HepG2 (cell line): ENCODE measurements at regions not wholly inside any gene's neighbourhood (a gene's known extent, or its start where the extent isn't known, plus 50 kb on each side); places are given as distances from the start of the nearest gene placed in this dataset.

ENCODE experiments used
- BHLHE40 ChIP-seq: IDR thresholded peaks from 2 replicates; pipeline ENCODE4 v1.6.1; 2011; ENCODE audit warnings: low read length, improper control_type of control experiment
- BRCA1 ChIP-seq: sonication (generic); formaldehyde crosslinking; IDR thresholded peaks from 2 replicates; pipeline ENCODE4 v1.4.0; 2020; ENCODE audit warnings: missing genetic modification reagents
- CBX2 ChIP-seq, 2 experiments: fragments of 200-600 bp in 1 of 2; sonication (generic); formaldehyde crosslinking in 1 of 2; IDR thresholded peaks; 2 replicates each; pipeline versions ENCODE4 v1.7.0 to v1.8.1; 2018 to 2022; ENCODE audit warnings: low read depth in 2 of 2, low read length in 1 of 2, mild to moderate bottlenecking in 1 of 2, missing genetic modification reagents in 1 of 2
- CEBPB ChIP-seq: IDR thresholded peaks from 2 replicates; pipeline ENCODE4 v1.6.1; 2011; ENCODE audit warnings: low read depth, low read length, improper control_type of control experiment, borderline replicate concordance
- HNRNPK ChIP-seq: fragments of 200-400 bp; formaldehyde crosslinking; IDR thresholded peaks from 2 replicates; pipeline ENCODE4 v1.6.1; 2018; ENCODE audit warnings: low read length, low read depth, moderate library complexity, mild to moderate bottlenecking; ENCODE audit not compliant: poor library complexity, severe bottlenecking
- MTF2 ChIP-seq: sonication (generic); formaldehyde crosslinking; IDR thresholded peaks from 2 replicates; pipeline ENCODE4 v1.5.0; 2020; ENCODE audit warnings: missing genetic modification reagents, borderline replicate concordance
- NR2F6 ChIP-seq, 2 experiments: IDR thresholded peaks; 2 replicates each; pipeline ENCODE4 v1.6.1; 2016; ENCODE audit warnings: antibody characterized with exemption in 1 of 2, mild to moderate bottlenecking in 1 of 2
- ONECUT2 ChIP-seq: sonication (generic); formaldehyde crosslinking; IDR thresholded peaks from 2 replicates; pipeline ENCODE4 v1.4.0; 2020; ENCODE audit warnings: missing genetic modification reagents
- SATB2 ChIP-seq: sonication (generic); formaldehyde crosslinking; IDR thresholded peaks from 2 replicates; pipeline ENCODE4 v1.5.0; 2020; ENCODE audit warnings: missing genetic modification reagents
- SMC3 ChIP-seq: IDR thresholded peaks from 2 replicates; pipeline ENCODE4 v1.6.1; 2011; ENCODE audit warnings: low read length, improper control_type of control experiment
- TMF1 ChIP-seq: sonication (generic); formaldehyde crosslinking; IDR thresholded peaks from 2 replicates; pipeline ENCODE4 v1.8.1; 2022; ENCODE audit warnings: low read depth, missing genetic modification reagents
- ZNF30 ChIP-seq: sonication (generic); formaldehyde crosslinking; IDR thresholded peaks from 2 replicates; pipeline ENCODE4 v1.5.0; 2020; ENCODE audit warnings: mild to moderate bottlenecking, missing genetic modification reagents
- ZNF326 ChIP-seq: sonication (generic); formaldehyde crosslinking; IDR thresholded peaks from 2 replicates; pipeline ENCODE4 v1.4.0; 2020; ENCODE audit warnings: missing genetic modification reagents, borderline replicate concordance
- ZNF530 ChIP-seq: sonication (generic); formaldehyde crosslinking; IDR thresholded peaks from 2 replicates; pipeline ENCODE4 v1.5.0; 2020; ENCODE audit warnings: low read depth, mild to moderate bottlenecking, missing genetic modification reagents
- ZNF558 ChIP-seq: sonication (generic); formaldehyde crosslinking; IDR thresholded peaks from 2 replicates; pipeline ENCODE4 v1.9.0; 2022; ENCODE audit warnings: mild to moderate bottlenecking, missing genetic modification reagents, borderline replicate concordance
- ZNF746 ChIP-seq: sonication (generic); formaldehyde crosslinking; IDR thresholded peaks from 2 replicates; pipeline ENCODE4 v1.8.0; 2022; ENCODE audit warnings: mild to moderate bottlenecking, missing genetic modification reagents
- TF ChIP-seq, protein P1 (sequence below): sonication (generic); formaldehyde crosslinking; IDR thresholded peaks from 2 replicates; pipeline ENCODE4 v1.4.0; 2020; ENCODE audit warnings: missing genetic modification reagents, borderline replicate concordance
- TF ChIP-seq, protein P2 (sequence below): sonication (generic); formaldehyde crosslinking; IDR thresholded peaks from 2 replicates; pipeline ENCODE4 v1.9.0; 2021; ENCODE audit warnings: missing genetic modification reagents, borderline replicate concordance
- TF ChIP-seq, protein P3 (sequence below): IDR thresholded peaks from 2 replicates; pipeline ENCODE4 v1.6.1; 2016
- TF ChIP-seq, protein P4 (sequence below): sonication (generic); formaldehyde crosslinking; conservative IDR thresholded peaks from 2 replicates; pipeline ENCODE4 v1.4.0; 2020; ENCODE audit warnings: mild to moderate bottlenecking, missing genetic modification reagents, moderate library complexity
- TF ChIP-seq, protein P5 (sequence below): IDR thresholded peaks from 2 replicates; pipeline ENCODE4 v1.6.1; 2016; ENCODE audit warnings: missing biosample characterization, missing genetic modification reagents, low read depth

DNA sequence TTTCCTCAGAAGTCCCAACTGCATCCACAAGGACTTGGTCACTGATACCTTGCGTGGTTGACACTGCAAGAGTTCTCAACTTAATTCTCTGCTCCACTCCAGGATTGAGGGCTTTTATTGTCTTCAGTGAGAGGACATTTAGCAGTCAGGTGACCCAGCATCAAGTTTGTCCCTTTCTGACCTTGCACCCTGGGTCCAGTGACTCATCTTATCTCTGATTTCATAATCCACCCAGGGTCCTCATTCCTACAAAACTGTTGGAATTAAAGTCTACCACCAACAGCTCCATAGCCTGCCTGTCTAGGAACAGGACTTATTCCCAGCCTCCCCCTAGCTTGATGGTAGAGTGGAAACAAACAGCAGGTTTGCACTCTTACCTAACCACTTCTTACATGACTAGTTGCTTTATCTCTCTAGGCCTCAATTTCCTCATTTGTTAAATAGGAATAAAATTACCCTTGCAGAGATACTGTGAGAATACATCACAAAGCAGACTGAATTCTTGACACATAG lies 151.3 kb upstream of the LPP start (continued):
- TF ChIP-seq, protein P1, sequence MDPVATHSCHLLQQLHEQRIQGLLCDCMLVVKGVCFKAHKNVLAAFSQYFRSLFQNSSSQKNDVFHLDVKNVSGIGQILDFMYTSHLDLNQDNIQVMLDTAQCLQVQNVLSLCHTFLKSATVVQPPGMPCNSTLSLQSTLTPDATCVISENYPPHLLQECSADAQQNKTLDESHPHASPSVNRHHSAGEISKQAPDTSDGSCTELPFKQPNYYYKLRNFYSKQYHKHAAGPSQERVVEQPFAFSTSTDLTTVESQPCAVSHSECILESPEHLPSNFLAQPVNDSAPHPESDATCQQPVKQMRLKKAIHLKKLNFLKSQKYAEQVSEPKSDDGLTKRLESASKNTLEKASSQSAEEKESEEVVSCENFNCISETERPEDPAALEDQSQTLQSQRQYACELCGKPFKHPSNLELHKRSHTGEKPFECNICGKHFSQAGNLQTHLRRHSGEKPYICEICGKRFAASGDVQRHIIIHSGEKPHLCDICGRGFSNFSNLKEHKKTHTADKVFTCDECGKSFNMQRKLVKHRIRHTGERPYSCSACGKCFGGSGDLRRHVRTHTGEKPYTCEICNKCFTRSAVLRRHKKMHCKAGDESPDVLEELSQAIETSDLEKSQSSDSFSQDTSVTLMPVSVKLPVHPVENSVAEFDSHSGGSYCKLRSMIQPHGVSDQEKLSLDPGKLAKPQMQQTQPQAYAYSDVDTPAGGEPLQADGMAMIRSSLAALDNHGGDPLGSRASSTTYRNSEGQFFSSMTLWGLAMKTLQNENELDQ (CRISPR knock-in tag): no peak
- TF ChIP-seq, protein P2, sequence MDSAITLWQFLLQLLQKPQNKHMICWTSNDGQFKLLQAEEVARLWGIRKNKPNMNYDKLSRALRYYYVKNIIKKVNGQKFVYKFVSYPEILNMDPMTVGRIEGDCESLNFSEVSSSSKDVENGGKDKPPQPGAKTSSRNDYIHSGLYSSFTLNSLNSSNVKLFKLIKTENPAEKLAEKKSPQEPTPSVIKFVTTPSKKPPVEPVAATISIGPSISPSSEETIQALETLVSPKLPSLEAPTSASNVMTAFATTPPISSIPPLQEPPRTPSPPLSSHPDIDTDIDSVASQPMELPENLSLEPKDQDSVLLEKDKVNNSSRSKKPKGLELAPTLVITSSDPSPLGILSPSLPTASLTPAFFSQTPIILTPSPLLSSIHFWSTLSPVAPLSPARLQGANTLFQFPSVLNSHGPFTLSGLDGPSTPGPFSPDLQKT (CRISPR knock-in tag): no peak
- TF ChIP-seq, protein P3, sequence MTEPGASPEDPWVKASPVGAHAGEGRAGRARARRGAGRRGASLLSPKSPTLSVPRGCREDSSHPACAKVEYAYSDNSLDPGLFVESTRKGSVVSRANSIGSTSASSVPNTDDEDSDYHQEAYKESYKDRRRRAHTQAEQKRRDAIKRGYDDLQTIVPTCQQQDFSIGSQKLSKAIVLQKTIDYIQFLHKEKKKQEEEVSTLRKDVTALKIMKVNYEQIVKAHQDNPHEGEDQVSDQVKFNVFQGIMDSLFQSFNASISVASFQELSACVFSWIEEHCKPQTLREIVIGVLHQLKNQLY (CRISPR knock-in tag): peak; percentile 47; the same call in 1 of the 2 replicates
- TF ChIP-seq ZNF30 (CRISPR knock-in tag): no peak
- peak; percentile 81 for TF ChIP-seq BHLHE40
- no peak for TF ChIP-seq BRCA1 (CRISPR knock-in tag)
- TF ChIP-seq ZNF326 (CRISPR knock-in tag): no peak
- no peak for TF ChIP-seq ZNF558 (CRISPR knock-in tag)
- TF ChIP-seq CEBPB: peak; percentile 87
- TF ChIP-seq CBX2 (IDR thresholded peaks at IDR 0.05; ENCODE audit: low read depth, low read length): no peak
- no peak for TF ChIP-seq CBX2 (CRISPR knock-in tag; IDR thresholded peaks at IDR 0.05; ENCODE audit: low read depth)
- TF ChIP-seq MTF2 (CRISPR knock-in tag): no peak
- no peak for TF ChIP-seq HNRNPK
- TF ChIP-seq ONECUT2: 0 out of 2 replicates have a peak, but pooled peaks have one; percentile 30
- no peak for TF ChIP-seq ZNF530 (CRISPR knock-in tag)
- TF ChIP-seq SMC3: peak; percentile 44; the same call in 1 of the 2 replicates
- TF ChIP-seq ZNF746 (CRISPR knock-in tag): no peak
- peak; percentile 76 for TF ChIP-seq NR2F6 (IDR thresholded peaks at IDR 0.05)
- TF ChIP-seq NR2F6 (CRISPR knock-in tag; IDR thresholded peaks at IDR 0.05): peak; percentile 90
- TF ChIP-seq SATB2 (CRISPR knock-in tag): no peak
- TF ChIP-seq, protein P4, sequence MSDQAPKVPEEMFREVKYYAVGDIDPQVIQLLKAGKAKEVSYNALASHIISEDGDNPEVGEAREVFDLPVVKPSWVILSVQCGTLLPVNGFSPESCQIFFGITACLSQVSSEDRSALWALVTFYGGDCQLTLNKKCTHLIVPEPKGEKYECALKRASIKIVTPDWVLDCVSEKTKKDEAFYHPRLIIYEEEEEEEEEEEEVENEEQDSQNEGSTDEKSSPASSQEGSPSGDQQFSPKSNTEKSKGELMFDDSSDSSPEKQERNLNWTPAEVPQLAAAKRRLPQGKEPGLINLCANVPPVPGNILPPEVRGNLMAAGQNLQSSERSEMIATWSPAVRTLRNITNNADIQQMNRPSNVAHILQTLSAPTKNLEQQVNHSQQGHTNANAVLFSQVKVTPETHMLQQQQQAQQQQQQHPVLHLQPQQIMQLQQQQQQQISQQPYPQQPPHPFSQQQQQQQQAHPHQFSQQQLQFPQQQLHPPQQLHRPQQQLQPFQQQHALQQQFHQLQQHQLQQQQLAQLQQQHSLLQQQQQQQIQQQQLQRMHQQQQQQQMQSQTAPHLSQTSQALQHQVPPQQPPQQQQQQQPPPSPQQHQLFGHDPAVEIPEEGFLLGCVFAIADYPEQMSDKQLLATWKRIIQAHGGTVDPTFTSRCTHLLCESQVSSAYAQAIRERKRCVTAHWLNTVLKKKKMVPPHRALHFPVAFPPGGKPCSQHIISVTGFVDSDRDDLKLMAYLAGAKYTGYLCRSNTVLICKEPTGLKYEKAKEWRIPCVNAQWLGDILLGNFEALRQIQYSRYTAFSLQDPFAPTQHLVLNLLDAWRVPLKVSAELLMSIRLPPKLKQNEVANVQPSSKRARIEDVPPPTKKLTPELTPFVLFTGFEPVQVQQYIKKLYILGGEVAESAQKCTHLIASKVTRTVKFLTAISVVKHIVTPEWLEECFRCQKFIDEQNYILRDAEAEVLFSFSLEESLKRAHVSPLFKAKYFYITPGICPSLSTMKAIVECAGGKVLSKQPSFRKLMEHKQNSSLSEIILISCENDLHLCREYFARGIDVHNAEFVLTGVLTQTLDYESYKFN (CRISPR knock-in tag): peak; percentile 74; the same call in 1 of the 2 replicates
- TF ChIP-seq, protein P5, sequence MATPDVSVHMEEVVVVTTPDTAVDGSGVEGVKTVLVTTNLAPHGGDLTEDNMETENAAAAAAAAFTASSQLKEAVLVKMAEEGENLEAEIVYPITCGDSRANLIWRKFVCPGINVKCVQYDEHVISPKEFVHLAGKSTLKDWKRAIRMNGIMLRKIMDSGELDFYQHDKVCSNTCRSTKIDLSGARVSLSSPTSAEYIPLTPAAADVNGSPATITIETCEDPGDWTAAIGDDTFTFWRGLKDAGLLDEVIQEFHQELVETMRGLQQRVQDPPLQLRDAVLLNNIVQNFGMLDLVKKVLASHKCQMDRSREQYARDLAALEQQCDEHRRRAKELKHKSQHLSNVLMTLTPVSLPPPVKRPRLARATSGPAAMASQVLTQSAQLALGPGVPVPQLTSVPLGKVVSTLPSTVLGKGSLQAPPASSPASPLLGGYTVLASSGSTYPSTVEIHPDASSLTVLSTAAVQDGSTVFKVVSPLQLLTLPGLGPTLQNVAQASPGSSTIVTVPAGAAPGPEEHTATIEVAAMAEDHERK (CRISPR knock-in tag): no peak
- no peak for TF ChIP-seq TMF1 (CRISPR knock-in tag)
